CD1c-positive myeloid dendritic cell (primary cell): ENCODE measurements at regions not wholly inside any gene's neighbourhood (a gene's known extent, or its start where the extent isn't known, plus 50 kb on each side); places are given as distances from the start of the nearest gene placed in this dataset.

Experiments used
- DNase-seq: peaks from one replicate; pipeline ENCODE4 v3.0.0-alpha.2; 2016; ENCODE audit errors: extremely low spot score

- no peak for DNase-seq
Measured at GRCh38 chr15:85307687-85308045, 72.7 kb upstream of the AKAP13 start.

- DNase-seq, result no peak
Measured at GRCh38 chr15:85311647-85312046, 68.8 kb upstream of the AKAP13 start.

GRCh38 chr15:85312486-85312885 is 67.9 kb upstream of the AKAP13 start:
- DNase-seq, result peak; percentile 51

GRCh38 chr15:85312929-85313331 is 67.5 kb upstream of the AKAP13 start:
- DNase-seq, result peak; percentile 51

GRCh38 chr15:85313339-85313738 is 67.1 kb upstream of the AKAP13 start:
- no peak for DNase-seq

GRCh38 chr15:85314146-85314545 is 66.3 kb upstream of the AKAP13 start:
- no peak for DNase-seq

GRCh38 chr15:85314633-85315032 is 65.8 kb upstream of the AKAP13 start:
- DNase-seq, result no peak

DNA sequence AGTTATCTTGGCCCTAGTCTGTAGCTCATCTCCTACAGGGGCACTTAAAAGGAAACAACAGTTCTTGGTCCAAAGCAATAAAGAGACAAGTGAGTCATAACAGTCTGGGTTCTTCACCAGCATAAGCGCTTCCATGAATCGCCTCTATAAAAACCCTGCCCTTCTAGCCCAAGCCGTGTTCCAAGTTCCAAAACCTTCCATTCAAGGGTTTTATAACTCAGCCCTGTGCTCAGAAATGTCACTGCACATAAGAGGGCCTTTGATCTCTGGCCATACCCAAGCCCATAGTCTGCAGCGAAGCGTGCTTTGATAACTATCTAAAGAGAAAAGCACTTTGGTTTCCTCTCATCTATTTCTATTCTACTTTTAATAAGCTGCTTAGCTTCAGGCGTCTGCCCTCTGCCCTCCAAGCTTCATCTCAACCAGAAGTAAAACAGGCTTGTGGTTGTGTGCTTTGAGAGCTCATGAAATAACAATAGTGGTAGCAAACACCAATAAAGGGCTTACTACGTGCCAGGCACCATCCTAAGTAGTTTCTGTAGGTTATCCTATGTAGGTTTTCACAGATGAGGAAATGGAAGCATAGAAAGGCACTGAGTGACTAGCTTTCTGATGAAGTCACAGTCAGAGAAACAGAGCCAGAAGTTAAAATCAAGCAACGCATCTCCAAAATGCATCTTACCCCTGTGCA is 64.0 kb upstream of the AKAP13 start:
- DNase-seq, result no peak

- DNase-seq, result no peak
Measured at GRCh38 chr15:85318048-85318731, 62.2 kb upstream of the AKAP13 start.

DNA sequence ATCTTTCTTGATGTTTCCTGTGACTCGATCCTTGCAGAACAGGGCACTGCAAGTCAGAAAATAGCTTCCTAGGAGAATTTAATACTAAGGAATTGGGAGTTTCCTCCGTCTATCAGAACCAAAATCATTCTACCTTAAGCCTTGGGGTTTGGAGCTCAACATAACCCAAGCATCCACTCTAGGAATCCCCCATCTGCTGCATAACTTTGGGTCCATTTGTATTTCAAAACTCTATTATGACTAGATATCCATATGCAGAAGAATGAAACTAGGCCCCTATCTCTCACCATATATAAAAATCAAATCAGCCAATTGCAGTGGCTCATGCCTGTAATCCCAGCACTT is 61.7 kb upstream of the AKAP13 start:
- no peak for DNase-seq

DNA sequence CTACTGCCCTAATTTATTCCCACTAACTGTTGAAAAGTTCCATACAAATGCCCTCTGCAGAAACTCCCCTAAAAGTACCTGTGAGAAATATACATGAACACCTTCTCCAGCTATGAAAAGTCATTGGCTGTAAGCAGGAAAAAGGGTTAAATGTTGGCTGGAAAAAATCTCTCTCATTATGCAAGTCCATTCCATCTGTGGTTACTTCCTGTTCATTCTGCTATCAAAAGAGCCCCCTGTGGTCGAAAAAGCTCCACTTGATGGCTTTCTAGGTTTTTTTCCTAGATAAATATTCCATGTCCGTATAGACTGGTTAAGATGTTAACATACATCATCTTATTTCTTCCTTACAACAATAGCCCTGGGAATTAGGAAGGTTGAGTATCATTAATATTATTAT is 56.2 kb upstream of the AKAP13 start:
- DNase-seq, result no peak

DNA sequence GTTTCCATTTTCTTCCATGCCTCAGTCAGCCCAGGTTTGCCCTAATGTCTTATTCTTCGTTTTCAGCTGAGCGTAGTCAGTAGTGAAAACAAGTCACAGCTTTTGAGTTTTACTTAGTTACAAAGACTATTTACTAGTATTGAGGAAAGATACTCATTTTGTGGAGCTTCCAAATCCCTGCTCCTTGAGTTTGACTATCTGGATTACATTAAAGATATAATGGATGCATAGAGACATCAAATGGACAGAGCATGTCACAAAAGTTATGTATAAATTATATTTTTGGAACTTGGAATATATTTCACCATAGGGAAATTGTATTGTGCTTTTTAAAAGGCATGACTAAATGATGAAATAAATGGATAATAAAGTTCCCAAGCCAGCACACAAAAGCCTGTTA is 54.6 kb upstream of the AKAP13 start:
- no peak for DNase-seq

GRCh38 chr15:85326291-85326690 is 54.1 kb upstream of the AKAP13 start:
- DNase-seq, result no peak

- no peak for DNase-seq
Measured at GRCh38 chr15:85327820-85328219, 52.6 kb upstream of the AKAP13 start.

- peak; percentile 76 for DNase-seq
Measured at GRCh38 chr15:85329561-85330422, 50.6 kb upstream of the AKAP13 start.
